PFSK-1 (cell line): ENCODE measurements at regions not wholly inside any gene's neighbourhood (a gene's known extent, or its start where the extent isn't known, plus 50 kb on each side); places are given as distances from the start of the nearest gene placed in this dataset.

ENCODE experiments used
- FOXP2 ChIP-seq: optimal IDR thresholded peaks from 2 replicates; pipeline ENCODE3; 2011; ENCODE audit warnings: borderline replicate concordance, control low read depth, inconsistent platforms; ENCODE audit not compliant: insufficient read depth; ENCODE audit errors: extremely low read length, extremely low read depth
- POLR2AphosphoS5 ChIP-seq: IDR thresholded peaks from 2 replicates; pipeline ENCODE4 v1.6.1; 2012; ENCODE audit warnings: low read depth, mild to moderate bottlenecking, control low read depth, low read length, moderate library complexity
- SIN3A ChIP-seq: IDR thresholded peaks from 2 replicates; pipeline ENCODE4 v1.6.1; 2012; ENCODE audit warnings: mild to moderate bottlenecking, low read length, moderate library complexity, borderline replicate concordance; ENCODE audit not compliant: insufficient read depth
- TAF1 ChIP-seq: IDR thresholded peaks from 2 replicates; pipeline ENCODE4 v1.6.1; 2012; ENCODE audit warnings: low read length, control low read depth, borderline replicate concordance; ENCODE audit not compliant: insufficient read depth
- TF ChIP-seq, protein P1 (sequence below), 2 experiments: IDR thresholded peaks; 2 replicates each; pipeline versions ENCODE4 v1.6.1 to v1.8.0; 2011 to 2012; ENCODE audit warnings: low read depth in 2 of 2, low read length in 2 of 2, control low read depth in 1 of 2, inconsistent platforms in 1 of 2, mild to moderate bottlenecking in 1 of 2, moderate library complexity in 1 of 2; ENCODE audit not compliant: insufficient read depth in 1 of 2

DNA sequence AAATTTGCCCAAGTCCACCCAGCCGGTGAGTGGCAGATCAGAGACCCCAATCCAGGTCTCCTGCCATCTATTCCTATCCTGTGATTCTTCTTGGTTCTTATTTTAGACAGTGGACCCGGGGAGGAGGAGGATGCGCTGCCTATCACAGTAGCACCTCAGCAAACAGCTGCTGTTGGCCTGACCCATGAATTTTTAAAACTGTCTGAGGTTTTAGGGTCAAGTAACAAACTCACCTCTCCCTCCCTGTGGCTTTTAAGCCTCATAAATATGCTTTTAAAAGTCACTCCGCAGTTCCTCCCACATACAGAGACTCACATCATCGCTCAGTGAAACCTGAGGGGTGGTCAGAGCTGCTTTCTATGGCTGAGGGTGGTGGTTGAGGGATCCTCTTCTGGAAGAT, 128.6 kb downstream of the NAV1 start:
- no peak for TF ChIP-seq TAF1
- TF ChIP-seq, protein P1, sequence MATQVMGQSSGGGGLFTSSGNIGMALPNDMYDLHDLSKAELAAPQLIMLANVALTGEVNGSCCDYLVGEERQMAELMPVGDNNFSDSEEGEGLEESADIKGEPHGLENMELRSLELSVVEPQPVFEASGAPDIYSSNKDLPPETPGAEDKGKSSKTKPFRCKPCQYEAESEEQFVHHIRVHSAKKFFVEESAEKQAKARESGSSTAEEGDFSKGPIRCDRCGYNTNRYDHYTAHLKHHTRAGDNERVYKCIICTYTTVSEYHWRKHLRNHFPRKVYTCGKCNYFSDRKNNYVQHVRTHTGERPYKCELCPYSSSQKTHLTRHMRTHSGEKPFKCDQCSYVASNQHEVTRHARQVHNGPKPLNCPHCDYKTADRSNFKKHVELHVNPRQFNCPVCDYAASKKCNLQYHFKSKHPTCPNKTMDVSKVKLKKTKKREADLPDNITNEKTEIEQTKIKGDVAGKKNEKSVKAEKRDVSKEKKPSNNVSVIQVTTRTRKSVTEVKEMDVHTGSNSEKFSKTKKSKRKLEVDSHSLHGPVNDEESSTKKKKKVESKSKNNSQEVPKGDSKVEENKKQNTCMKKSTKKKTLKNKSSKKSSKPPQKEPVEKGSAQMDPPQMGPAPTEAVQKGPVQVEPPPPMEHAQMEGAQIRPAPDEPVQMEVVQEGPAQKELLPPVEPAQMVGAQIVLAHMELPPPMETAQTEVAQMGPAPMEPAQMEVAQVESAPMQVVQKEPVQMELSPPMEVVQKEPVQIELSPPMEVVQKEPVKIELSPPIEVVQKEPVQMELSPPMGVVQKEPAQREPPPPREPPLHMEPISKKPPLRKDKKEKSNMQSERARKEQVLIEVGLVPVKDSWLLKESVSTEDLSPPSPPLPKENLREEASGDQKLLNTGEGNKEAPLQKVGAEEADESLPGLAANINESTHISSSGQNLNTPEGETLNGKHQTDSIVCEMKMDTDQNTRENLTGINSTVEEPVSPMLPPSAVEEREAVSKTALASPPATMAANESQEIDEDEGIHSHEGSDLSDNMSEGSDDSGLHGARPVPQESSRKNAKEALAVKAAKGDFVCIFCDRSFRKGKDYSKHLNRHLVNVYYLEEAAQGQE (IDR thresholded peaks at IDR 0.05; ENCODE audit: insufficient read depth in 1 of 2, low read depth in 2 of 2, low read length in 2 of 2) = no peak
- no peak for TF ChIP-seq FOXP2
- TF ChIP-seq SIN3A = no peak
- TF ChIP-seq POLR2AphosphoS5 = no peak

DNA sequence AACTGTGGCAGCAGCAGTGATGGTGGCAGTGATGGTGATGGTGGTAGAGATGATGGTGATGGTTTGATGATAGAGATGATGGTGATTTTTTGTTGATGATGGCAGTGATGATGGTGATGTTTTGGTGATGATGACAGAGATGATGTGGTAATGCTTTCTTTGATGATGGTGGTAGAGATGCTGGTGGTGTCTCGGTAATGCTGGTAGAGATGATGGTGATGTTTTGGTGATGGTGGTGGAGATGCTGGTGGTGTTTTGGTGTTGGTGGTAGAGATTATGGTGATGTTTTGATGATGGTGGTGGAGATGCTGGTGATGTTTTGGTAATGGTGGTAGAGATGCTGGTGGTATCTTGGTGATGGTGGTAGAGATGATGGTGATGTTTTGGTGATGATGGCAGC, 131.6 kb downstream of the NAV1 start:
- no peak for TF ChIP-seq POLR2AphosphoS5
- no peak for TF ChIP-seq TAF1
- no peak for TF ChIP-seq FOXP2
- TF ChIP-seq SIN3A = no peak
- TF ChIP-seq, protein P1 (IDR thresholded peaks at IDR 0.05; ENCODE audit: insufficient read depth in 1 of 2, low read depth in 2 of 2, low read length in 2 of 2) = no peak

DNA sequence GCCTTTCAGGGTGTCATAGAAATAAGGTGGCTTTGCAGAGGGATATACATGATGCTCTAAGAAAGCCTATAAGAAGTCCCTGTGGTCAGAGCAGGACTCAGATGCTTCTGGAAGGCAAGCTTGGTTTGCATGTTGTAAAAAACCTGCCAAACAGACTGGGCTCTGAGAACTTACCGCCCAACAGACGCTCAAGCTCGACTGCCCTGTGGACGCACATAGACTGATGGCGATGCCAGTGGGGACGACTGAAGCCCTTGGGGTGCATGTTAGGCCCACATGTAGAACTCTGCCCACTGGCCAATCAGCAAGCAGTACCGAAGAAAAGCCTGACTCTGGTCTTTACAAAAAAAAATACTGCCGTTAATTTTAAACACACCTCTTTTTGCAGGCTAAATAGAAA, 133.8 kb downstream of the NAV1 start:
- TF ChIP-seq SIN3A (no peak), POLR2AphosphoS5 (no peak), TAF1 (no peak)
- TF ChIP-seq, protein P1 (IDR thresholded peaks at IDR 0.05; ENCODE audit: insufficient read depth in 1 of 2, low read depth in 2 of 2, low read length in 2 of 2) = no peak

DNA sequence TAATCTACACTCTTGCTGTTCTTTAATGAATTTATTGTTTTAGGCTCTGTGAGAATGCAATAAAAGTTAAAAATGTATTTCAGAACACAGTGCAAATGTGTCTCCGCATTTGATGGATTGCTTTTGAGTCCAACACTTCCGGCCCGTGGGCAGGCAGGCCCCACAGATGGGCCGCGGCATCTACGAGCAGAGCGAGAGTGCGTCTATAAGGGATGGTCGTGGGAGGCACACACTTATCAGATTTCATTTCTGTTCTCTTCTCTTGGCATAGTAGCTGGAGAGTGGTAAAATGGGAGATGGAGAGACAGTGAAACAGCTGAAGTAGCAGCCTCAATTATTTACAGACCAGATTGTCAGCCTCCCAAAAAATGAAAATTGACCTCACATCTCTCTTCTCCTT, 134.2 kb downstream of the NAV1 start:
- TF ChIP-seq FOXP2 = no peak
- TF ChIP-seq, protein P1 (IDR thresholded peaks at IDR 0.05; ENCODE audit: insufficient read depth in 1 of 2, low read depth in 2 of 2, low read length in 2 of 2) = no peak
- TF ChIP-seq SIN3A = no peak
- no peak for TF ChIP-seq POLR2AphosphoS5
- no peak for TF ChIP-seq TAF1

DNA sequence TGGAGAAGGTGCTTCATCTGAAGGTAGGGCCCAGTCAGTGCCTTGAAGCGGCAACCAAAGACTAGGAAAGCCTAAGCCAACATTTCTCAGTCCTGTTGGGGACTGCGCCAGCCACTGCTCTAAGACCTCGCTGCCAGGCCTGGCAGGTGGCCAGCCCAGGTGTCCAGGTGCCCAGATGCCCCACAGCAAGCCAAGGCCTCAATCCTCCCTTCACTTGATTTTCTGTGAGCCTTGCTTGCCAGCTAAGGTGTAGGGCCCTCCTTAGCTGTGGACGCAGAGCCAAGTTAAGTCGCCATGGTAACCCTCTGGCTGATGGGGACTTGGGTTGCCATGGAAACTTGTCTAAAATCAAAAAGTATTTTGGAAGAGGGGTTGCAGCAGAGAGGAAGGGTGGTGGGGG, 135.0 kb downstream of the NAV1 start:
- no peak for TF ChIP-seq POLR2AphosphoS5
- TF ChIP-seq SIN3A = no peak
- no peak for TF ChIP-seq FOXP2

DNA sequence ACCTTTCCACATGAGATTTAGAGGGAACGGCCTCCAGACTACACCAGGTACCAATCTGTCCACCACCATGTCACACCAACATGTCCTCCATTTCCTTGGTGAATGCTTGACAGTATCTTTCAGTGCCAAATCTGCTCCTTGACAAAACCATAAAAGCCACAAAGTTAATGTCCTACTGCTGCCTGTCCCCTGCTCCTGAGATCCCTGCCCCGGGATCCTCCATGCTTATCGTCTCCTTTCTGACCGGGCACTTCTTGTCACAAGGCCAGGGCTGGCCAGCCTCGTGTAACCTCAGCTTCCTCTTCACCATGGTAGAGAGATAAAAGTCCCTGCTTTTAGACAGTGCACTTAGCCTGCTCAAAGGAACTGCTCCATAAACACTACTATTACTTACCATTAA, 136.2 kb downstream of the NAV1 start:
- TF ChIP-seq TAF1 = no peak
- TF ChIP-seq, protein P1 (IDR thresholded peaks at IDR 0.05; ENCODE audit: insufficient read depth in 1 of 2, low read depth in 2 of 2, low read length in 2 of 2) = no peak
- no peak for TF ChIP-seq FOXP2
- no peak for TF ChIP-seq SIN3A
- TF ChIP-seq POLR2AphosphoS5 = no peak
